H1 (cell line): ENCODE measurements at regions not wholly inside any gene's neighbourhood (a gene's known extent, or its start where the extent isn't known, plus 50 kb on each side); places are given as distances from the start of the nearest gene placed in this dataset.

Experiments
- CTCF ChIA-PET: fragments of 300-600 bp; sonication (Branson Sonifier 250); formaldehyde crosslinking; loops from one replicate; lab custom pipeline; 2021; ENCODE audit not compliant: partially characterized antibody; lab: Charles Lee
- POLR2A ChIA-PET: fragments of 300-600 bp; sonication (Branson Sonifier 250); formaldehyde crosslinking; loops from one replicate; lab custom pipeline; 2021; ENCODE audit warnings: inconsistent platforms; ENCODE audit not compliant: partially characterized antibody; lab: Charles Lee
- DNase-seq, 2 experiments: peaks; one replicate each; pipeline versions ENCODE4 v3.0.0 to v3.0.0-alpha.2; 2010 to 2022; ENCODE audit warnings: low spot score in 2 of 2, low read depth in 1 of 2, mixed read lengths in 1 of 2
- FAIRE-seq: peaks from 2 replicates; lab custom pipeline; 2011; peaks lifted over from hg19 to GRCh38; lab: Jason Lieb, UNC
- H2AFZ ChIP-seq: 2 replicates; pipeline ENCODE4 v1.8.1; 2012; ENCODE audit warnings: low read length, inconsistent platforms
- H2AK5ac ChIP-seq: 2 replicates; pipeline ENCODE4 v1.6.1; 2013; ENCODE audit warnings: low read depth, low read length
- H2BK120ac ChIP-seq: replicated peaks from 2 replicates; pipeline ENCODE3; 2013; ENCODE audit warnings: low read depth, low read length, inconsistent platforms
- H2BK12ac ChIP-seq: 2 replicates; pipeline ENCODE4 v1.6.1; 2013; ENCODE audit warnings: low read depth, low read length
- H2BK15ac ChIP-seq: 2 replicates; pipeline ENCODE4 v1.6.1; 2013; ENCODE audit warnings: low read length
- H2BK20ac ChIP-seq: 2 replicates; pipeline ENCODE4 v1.6.1; 2013; ENCODE audit warnings: low read length
- H2BK5ac ChIP-seq: 2 replicates; pipeline ENCODE4 v1.6.1; 2013; ENCODE audit warnings: low read depth, low read length
- H3K14ac ChIP-seq: 2 replicates; pipeline ENCODE4 v1.6.1; 2013; ENCODE audit warnings: inconsistent platforms; ENCODE audit not compliant: insufficient read length
- H3K18ac ChIP-seq: 2 replicates; pipeline ENCODE4 v1.6.1; 2013; ENCODE audit warnings: low read length; ENCODE audit errors: extremely low read depth
- H3K23ac ChIP-seq: 2 replicates; pipeline ENCODE4 v1.6.1; 2013; ENCODE audit warnings: inconsistent platforms; ENCODE audit not compliant: insufficient read length
- H3K23me2 ChIP-seq: 2 replicates; pipeline ENCODE4 v1.6.1; 2013; ENCODE audit warnings: low read depth, low read length
- H3K27ac ChIP-seq: 2 replicates; pipeline ENCODE4 v1.6.1; 2011; ENCODE audit warnings: low read depth, low read length, inconsistent platforms
- H3K27me3 ChIP-seq, 4 experiments: replicated peaks in 1 of 4; 1 replicate in 1 of 4; 2 replicates in 3 of 4; pipeline versions ENCODE4 v1.6.1 to v1.8.1; 2011 to 2013; ENCODE audit warnings: low read length in 3 of 4, mild to moderate bottlenecking in 3 of 4, inconsistent platforms in 2 of 4, mixed read lengths in 2 of 4, moderate library complexity in 1 of 4; ENCODE audit not compliant: control insufficient read depth in 3 of 4, insufficient read depth in 3 of 4; ENCODE audit errors: extremely low read depth in 1 of 4
- H3K36me3 ChIP-seq, 4 experiments: 2 replicates each; pipeline versions ENCODE4 v1.6.1 to v1.8.1; 2011 to 2013; ENCODE audit warnings: mild to moderate bottlenecking in 4 of 4, low read length in 3 of 4, moderate library complexity in 2 of 4, control low read depth in 1 of 4, inconsistent platforms in 1 of 4; ENCODE audit not compliant: insufficient read depth in 4 of 4, control insufficient read depth in 2 of 4
- H3K4ac ChIP-seq: replicated peaks from 2 replicates; pipeline ENCODE3; 2013; ENCODE audit warnings: low read length, low read depth, mixed read lengths, inconsistent platforms; ENCODE audit not compliant: insufficient read length
- H3K4me1 ChIP-seq, 4 experiments: replicated peaks in 1 of 4; 1 replicate in 1 of 4; 2 replicates in 3 of 4; pipeline versions ENCODE4 v1.6.1 to v1.8.1; 2011 to 2013; ENCODE audit warnings: low read length in 3 of 4, inconsistent platforms in 2 of 4, mixed read lengths in 1 of 4; ENCODE audit not compliant: insufficient read depth in 4 of 4, control insufficient read depth in 3 of 4
- H3K4me2 ChIP-seq, 2 experiments: 2 replicates each; pipeline versions ENCODE4 v1.6.1 to v1.8.1; 2011 to 2013; ENCODE audit warnings: low read depth in 2 of 2, low read length in 2 of 2, control low read depth in 1 of 2, inconsistent platforms in 1 of 2, mild to moderate bottlenecking in 1 of 2; ENCODE audit not compliant: insufficient read depth in 1 of 2
- H3K4me3 ChIP-seq, 4 experiments: fragments of 200-600, 300-600 bp in 1 of 4; sonication (generic), shearing (Covaris generic), sonication (Bioruptor Twin) in 1 of 4; 2 replicates each; pipeline versions ENCODE4 v1.5.1 to v1.8.1; 2011 to 2016; ENCODE audit warnings: low read length in 4 of 4, low read depth in 3 of 4, control low read depth in 2 of 4, inconsistent platforms in 2 of 4, mild to moderate bottlenecking in 2 of 4, mixed read lengths in 1 of 4, moderate library complexity in 1 of 4; ENCODE audit not compliant: insufficient read depth in 2 of 4; ENCODE audit errors: extremely low read depth in 1 of 4
- H3K56ac ChIP-seq: replicated peaks from 2 replicates; pipeline ENCODE3; 2013; ENCODE audit warnings: low read depth, mild to moderate bottlenecking, mixed read lengths, low read length, inconsistent platforms; ENCODE audit not compliant: insufficient read length
- H3K79me1 ChIP-seq: 2 replicates; pipeline ENCODE4 v1.6.1; 2013; ENCODE audit warnings: low read depth, low read length, control low read depth
- H3K79me2 ChIP-seq, 2 experiments: 2 replicates each; pipeline versions ENCODE4 v1.6.1 to v1.8.1; 2012 to 2013; ENCODE audit warnings: low read length in 2 of 2, mild to moderate bottlenecking in 2 of 2, inconsistent platforms in 1 of 2; ENCODE audit not compliant: insufficient read depth in 2 of 2, control insufficient read depth in 1 of 2
- H3K9ac ChIP-seq, 4 experiments: replicated peaks in 1 of 4; 1 replicate in 1 of 4; 2 replicates in 3 of 4; pipeline versions ENCODE4 v1.6.1 to v1.8.1; 2011 to 2013; ENCODE audit warnings: low read depth in 3 of 4, low read length in 3 of 4, control low read depth in 2 of 4, mild to moderate bottlenecking in 2 of 4, moderate library complexity in 2 of 4, inconsistent platforms in 1 of 4; ENCODE audit errors: extremely low read depth in 1 of 4
- H3K9me3 ChIP-seq, 2 experiments: 2 replicates each; pipeline versions ENCODE4 v1.6.1 to v1.8.1; 2012 to 2013; ENCODE audit warnings: mild to moderate bottlenecking in 2 of 2, moderate library complexity in 2 of 2, control low read depth in 1 of 2, inconsistent platforms in 1 of 2, low read depth in 1 of 2, low read length in 1 of 2, mixed read lengths in 1 of 2; ENCODE audit not compliant: insufficient read depth in 2 of 2
- H4K20me1 ChIP-seq, 2 experiments: replicated peaks in 1 of 2; 2 replicates each; pipeline versions ENCODE3 to v1.8.1; 2011 to 2013; ENCODE audit warnings: inconsistent platforms in 2 of 2, low read length in 2 of 2, mild to moderate bottlenecking in 1 of 2; ENCODE audit not compliant: insufficient read depth in 2 of 2, control insufficient read depth in 1 of 2
- H4K5ac ChIP-seq: 2 replicates; pipeline ENCODE4 v1.6.1; 2013; ENCODE audit warnings: low read length, low read depth, mixed read lengths, inconsistent platforms; ENCODE audit not compliant: insufficient read length
- H4K8ac ChIP-seq: 2 replicates; pipeline ENCODE4 v1.8.0; 2013; ENCODE audit warnings: mild to moderate bottlenecking, moderate library complexity, low read length, inconsistent platforms; ENCODE audit not compliant: insufficient read depth; ENCODE audit errors: extremely low read depth
- H4K91ac ChIP-seq: replicated peaks from 2 replicates; pipeline ENCODE3; 2013; ENCODE audit warnings: low read length, mixed read lengths, inconsistent platforms; ENCODE audit not compliant: insufficient read length
- CBX5 ChIP-seq: fragments of 300-800, 300-1000 bp; sonication (generic); IDR thresholded peaks from 2 replicates; pipeline ENCODE4 v1.7.1; 2016; ENCODE audit warnings: antibody characterized with exemption, low read length, low read depth
- CHD2 ChIP-seq: IDR thresholded peaks from 2 replicates; pipeline ENCODE4 v1.6.1; 2012; ENCODE audit warnings: low read length, improper control_type of control experiment
- CREB1 ChIP-seq: IDR thresholded peaks from 2 replicates; pipeline ENCODE4 v1.6.1; 2012; ENCODE audit warnings: inconsistent platforms
- EZH2 ChIP-seq: fragments of 200-600 bp; sonication (generic); IDR thresholded peaks from 2 replicates; pipeline ENCODE4 v1.7.1; 2012; ENCODE audit warnings: low read depth, mild to moderate bottlenecking, moderate library complexity, low read length, inconsistent platforms; ENCODE audit not compliant: severe bottlenecking
- GTF2F1 ChIP-seq: IDR thresholded peaks from 2 replicates; pipeline ENCODE4 v1.6.1; 2012; ENCODE audit warnings: low read depth, low read length, improper control_type of control experiment, borderline replicate concordance
- POLR2A ChIP-seq, 2 experiments: IDR thresholded peaks; 1 replicate in 1 of 2; 2 replicates in 1 of 2; pipeline ENCODE4 v1.6.1; 2011; ENCODE audit warnings: low read depth in 2 of 2, low read length in 2 of 2, mild to moderate bottlenecking in 2 of 2; ENCODE audit errors: control extremely low read depth in 1 of 2
- SP1 ChIP-seq: IDR thresholded peaks from 2 replicates; pipeline ENCODE4 v1.6.1; 2011; ENCODE audit warnings: low read depth, low read length
- YY1 ChIP-seq: IDR thresholded peaks from 2 replicates; pipeline ENCODE4 v1.6.1; 2011; ENCODE audit warnings: low read depth, mild to moderate bottlenecking, low read length
- ZNF274 ChIP-seq: IDR thresholded peaks from 2 replicates; pipeline ENCODE4 v1.7.0; 2012; ENCODE audit warnings: low read length, borderline replicate concordance; ENCODE audit errors: extremely low read depth
- WGBS, 2 experiments: shearing (Covaris generic) in 1 of 2; methylation state at CpG; one replicate each; pipeline versions ENCODE4 v1.1.6 to v1.1.7; 2013 to 2015; ENCODE audit warnings: low lambda C conversion rate in 2 of 2, mixed read lengths in 2 of 2, inconsistent platforms in 1 of 2, low coverage in 1 of 2, missing lambda C conversion rate in 1 of 2; ENCODE audit not compliant: insufficient replicate concordance in 2 of 2, insufficient coverage in 1 of 2, insufficient read length in 1 of 2; ENCODE audit errors: extremely low coverage in 1 of 2, missing lambda C conversion rate in 1 of 2; 5-methylcytosine and 5-hydroxymethylcytosine counted together
- TF ChIP-seq, protein P1 (sequence below): IDR thresholded peaks from 2 replicates; pipeline ENCODE4 v1.6.1; 2012; ENCODE audit warnings: inconsistent platforms
- TF ChIP-seq, protein P2 (sequence below), 3 experiments: IDR thresholded peaks; 1 replicate in 2 of 3; 2 replicates in 1 of 3; pipeline versions ENCODE4 v1.5.1 to v1.6.1; 2011; ENCODE audit warnings: low read length in 3 of 3, mild to moderate bottlenecking in 3 of 3, inconsistent platforms in 2 of 3, low read depth in 1 of 3, moderate library complexity in 1 of 3; ENCODE audit not compliant: insufficient read depth in 1 of 3; ENCODE audit errors: control extremely low read depth in 1 of 3
- TF ChIP-seq, protein P3 (sequence below): IDR thresholded peaks from 2 replicates; pipeline ENCODE4 v1.6.1; 2012; ENCODE audit warnings: low read length, inconsistent platforms

DNA sequence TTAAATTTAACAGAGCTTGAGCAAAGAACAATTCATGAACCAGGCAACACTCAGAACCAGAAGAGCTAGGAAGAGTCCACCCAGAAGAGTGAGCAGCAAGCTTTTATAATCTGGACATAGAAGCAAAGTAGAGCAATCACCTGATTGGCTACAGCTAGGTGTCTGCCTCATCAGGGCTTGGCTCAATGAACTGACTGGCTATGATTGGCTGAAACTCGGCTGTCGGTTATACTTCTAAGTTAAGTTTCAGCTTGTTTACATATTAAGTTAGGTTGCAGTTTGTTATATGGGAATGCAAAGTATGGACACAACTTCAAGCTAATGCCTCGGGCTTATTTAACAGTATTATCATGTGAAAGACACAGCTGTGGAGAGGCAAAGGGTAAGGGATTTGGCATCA, 63.2 kb upstream of the NABP1 start:
- H3K4me3 ChIP-seq: no peak overlapping the region
- no peak overlapping the region for H2AK5ac ChIP-seq
- 77% methylated on average over 3 of the region's 3 CpGs; no CpG with 5 or more reads in 1 of the 2 experiments for WGBS, 2 experiments
- ChIA-PET POLR2A (no interaction called here), CTCF (interaction anchor here (1.4 kb wide), 1 partner anchor 10 kb away, joined by 5 read pairs; no protein-coding TSS in a partner anchor)
- no peaks in the 10 kb centered on the region for H3K79me1 ChIP-seq
- no peak overlapping the region for H4K8ac ChIP-seq
- no peak overlapping the region for H2BK15ac ChIP-seq
- no peak overlapping the region for H3K56ac ChIP-seq
- no peaks in the 10 kb centered on the region for H3K23me2 ChIP-seq
- no peak overlapping the region for H2BK20ac ChIP-seq
- no peaks in the 10 kb centered on the region for H3K79me2 ChIP-seq
- no peak overlapping the region for H2AFZ ChIP-seq
- H3K4me1 ChIP-seq: no peaks in the 10 kb centered on the region
- H3K18ac ChIP-seq: no peak overlapping the region
- no peak overlapping the region for H3K14ac ChIP-seq
- no peak overlapping the region for H4K91ac ChIP-seq
- no peak overlapping the region for H3K23ac ChIP-seq
- H2BK120ac ChIP-seq: no peak overlapping the region
- no peak overlapping the region for H4K5ac ChIP-seq
- H3K9ac ChIP-seq: no peak overlapping the region
- no peak overlapping the region for H3K4ac ChIP-seq
- no peak overlapping the region for H2BK12ac ChIP-seq
- H3K36me3 ChIP-seq: no peaks in the 10 kb centered on the region
- H4K20me1 ChIP-seq: no peaks in the 10 kb centered on the region
- no peak overlapping the region for H3K27ac ChIP-seq
- H3K9me3 ChIP-seq: no peaks in the 10 kb centered on the region
- H2BK5ac ChIP-seq: no peak overlapping the region
- H3K27me3 ChIP-seq: no peaks in the 10 kb centered on the region
- DNase-seq: no peak
- no peak for FAIRE-seq
- H3K4me2 ChIP-seq: no peak overlapping the region
- TF ChIP-seq GTF2F1: no peak
- TF ChIP-seq ZNF274: no peak
- TF ChIP-seq, protein P1, sequence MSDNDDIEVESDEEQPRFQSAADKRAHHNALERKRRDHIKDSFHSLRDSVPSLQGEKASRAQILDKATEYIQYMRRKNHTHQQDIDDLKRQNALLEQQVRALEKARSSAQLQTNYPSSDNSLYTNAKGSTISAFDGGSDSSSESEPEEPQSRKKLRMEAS: no peak
- TF ChIP-seq, protein P2, sequence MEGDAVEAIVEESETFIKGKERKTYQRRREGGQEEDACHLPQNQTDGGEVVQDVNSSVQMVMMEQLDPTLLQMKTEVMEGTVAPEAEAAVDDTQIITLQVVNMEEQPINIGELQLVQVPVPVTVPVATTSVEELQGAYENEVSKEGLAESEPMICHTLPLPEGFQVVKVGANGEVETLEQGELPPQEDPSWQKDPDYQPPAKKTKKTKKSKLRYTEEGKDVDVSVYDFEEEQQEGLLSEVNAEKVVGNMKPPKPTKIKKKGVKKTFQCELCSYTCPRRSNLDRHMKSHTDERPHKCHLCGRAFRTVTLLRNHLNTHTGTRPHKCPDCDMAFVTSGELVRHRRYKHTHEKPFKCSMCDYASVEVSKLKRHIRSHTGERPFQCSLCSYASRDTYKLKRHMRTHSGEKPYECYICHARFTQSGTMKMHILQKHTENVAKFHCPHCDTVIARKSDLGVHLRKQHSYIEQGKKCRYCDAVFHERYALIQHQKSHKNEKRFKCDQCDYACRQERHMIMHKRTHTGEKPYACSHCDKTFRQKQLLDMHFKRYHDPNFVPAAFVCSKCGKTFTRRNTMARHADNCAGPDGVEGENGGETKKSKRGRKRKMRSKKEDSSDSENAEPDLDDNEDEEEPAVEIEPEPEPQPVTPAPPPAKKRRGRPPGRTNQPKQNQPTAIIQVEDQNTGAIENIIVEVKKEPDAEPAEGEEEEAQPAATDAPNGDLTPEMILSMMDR (IDR thresholded peaks at IDR 0.05; ENCODE audit: control extremely low read depth in 1 of 3, insufficient read depth in 1 of 3, low read depth in 1 of 3, low read length in 3 of 3): no peak
- no peak for TF ChIP-seq SP1
- no peak for TF ChIP-seq YY1
- no peak for TF ChIP-seq CHD2
- no peak for TF ChIP-seq EZH2
- no peak for TF ChIP-seq CBX5
- TF ChIP-seq POLR2A (IDR thresholded peaks at IDR 0.05; ENCODE audit: control extremely low read depth in 1 of 2, low read depth in 2 of 2, low read length in 2 of 2): no peak
- TF ChIP-seq CREB1: no peak
- TF ChIP-seq, protein P3, sequence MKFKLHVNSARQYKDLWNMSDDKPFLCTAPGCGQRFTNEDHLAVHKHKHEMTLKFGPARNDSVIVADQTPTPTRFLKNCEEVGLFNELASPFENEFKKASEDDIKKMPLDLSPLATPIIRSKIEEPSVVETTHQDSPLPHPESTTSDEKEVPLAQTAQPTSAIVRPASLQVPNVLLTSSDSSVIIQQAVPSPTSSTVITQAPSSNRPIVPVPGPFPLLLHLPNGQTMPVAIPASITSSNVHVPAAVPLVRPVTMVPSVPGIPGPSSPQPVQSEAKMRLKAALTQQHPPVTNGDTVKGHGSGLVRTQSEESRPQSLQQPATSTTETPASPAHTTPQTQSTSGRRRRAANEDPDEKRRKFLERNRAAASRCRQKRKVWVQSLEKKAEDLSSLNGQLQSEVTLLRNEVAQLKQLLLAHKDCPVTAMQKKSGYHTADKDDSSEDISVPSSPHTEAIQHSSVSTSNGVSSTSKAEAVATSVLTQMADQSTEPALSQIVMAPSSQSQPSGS: no peak
